WTC11 (cell line): ENCODE measurements at regions not wholly inside any gene's neighbourhood (a gene's known extent, or its start where the extent isn't known, plus 50 kb on each side); places are given as distances from the start of the nearest gene placed in this dataset.

Source experiments
- ATAC-seq: fragments of 200-7000 bp; cut with Tn5 transposase; 2 replicates; pipeline ENCODE4 v1.10.0; 2021; ENCODE audit warnings: mild to moderate bottlenecking, moderate library complexity
- CTCF ChIA-PET: fragments of 300-600 bp; sonication (Branson Sonifier 250); formaldehyde crosslinking; loops from one replicate; lab custom pipeline; 2021; ENCODE audit warnings: antibody characterized with exemption; lab: Charles Lee
- POLR2A ChIA-PET: fragments of 350-600 bp; sonication (Branson Sonifier 250); formaldehyde crosslinking; loops from one replicate; lab custom pipeline; 2021; ENCODE audit warnings: antibody characterized with exemption; lab: Charles Lee
- DNase-seq: peaks from one replicate; pipeline ENCODE4 v3.0.0; 2021; ENCODE audit warnings: low spot score
- H3K27ac Mint-ChIP-seq: 2 replicates; pipeline ENCODE4 v1.8.0; 2021; ENCODE audit warnings: mixed read lengths
- H3K27me3 Mint-ChIP-seq: 2 replicates; pipeline ENCODE4 v1.8.0; 2021; ENCODE audit warnings: low read depth, mild to moderate bottlenecking, moderate library complexity, mixed read lengths
- H3K36me3 Mint-ChIP-seq: 2 replicates; pipeline ENCODE4 v1.8.0; 2021; ENCODE audit warnings: mixed read lengths
- H3K4me1 Mint-ChIP-seq: 2 replicates; pipeline ENCODE4 v1.8.0; 2022; ENCODE audit warnings: mixed read lengths
- H3K4me3 Mint-ChIP-seq: 2 replicates; pipeline ENCODE4 v1.8.0; 2021; ENCODE audit warnings: mild to moderate bottlenecking, moderate library complexity, mixed read lengths
- H3K9me3 Mint-ChIP-seq: 2 replicates; pipeline ENCODE4 v1.8.0; 2021; ENCODE audit warnings: mixed read lengths
- CDX4 ChIP-seq: fragments of 250-450 bp; sonication (Bioruptor Pico); IDR thresholded peaks from 2 replicates; pipeline ENCODE4 v1.9.0; 2021; ENCODE audit warnings: moderate library complexity, mild to moderate bottlenecking, inconsistent platforms, borderline replicate concordance
- ELF4 ChIP-seq: sonication (generic); formaldehyde crosslinking; IDR thresholded peaks from 2 replicates; pipeline ENCODE4 v1.8.1; 2022; ENCODE audit warnings: low read depth, mild to moderate bottlenecking, moderate library complexity, missing genetic modification reagents
- HMGA2 ChIP-seq: fragments of 250-450 bp; sonication (Bioruptor Pico); IDR thresholded peaks from 2 replicates; pipeline ENCODE4 v1.4.0; 2021; ENCODE audit warnings: mild to moderate bottlenecking, moderate library complexity
- MLX ChIP-seq: sonication (generic); formaldehyde crosslinking; IDR thresholded peaks from 2 replicates; pipeline ENCODE4 v1.8.1; 2023; ENCODE audit warnings: mild to moderate bottlenecking, missing genetic modification reagents, moderate library complexity
- NFE2L1 ChIP-seq: sonication (generic); formaldehyde crosslinking; IDR thresholded peaks from 2 replicates; pipeline ENCODE4 v1.8.1; 2023; ENCODE audit warnings: missing genetic modification reagents
- NFYB ChIP-seq: sonication (generic); formaldehyde crosslinking; conservative IDR thresholded peaks from 2 replicates; pipeline ENCODE4 v1.8.0; 2022; ENCODE audit warnings: low read depth, missing genetic modification reagents
- NR1H2 ChIP-seq: sonication (generic); formaldehyde crosslinking; IDR thresholded peaks from 2 replicates; pipeline ENCODE4 v1.9.0; 2021; ENCODE audit warnings: mild to moderate bottlenecking, moderate library complexity, missing genetic modification reagents
- SMAD4 ChIP-seq: sonication (generic); formaldehyde crosslinking; IDR thresholded peaks from 2 replicates; pipeline ENCODE4 v1.8.0; 2022; ENCODE audit warnings: mild to moderate bottlenecking, missing genetic modification reagents
- SOX15 ChIP-seq: fragments of 250-450 bp; sonication (Bioruptor Pico); IDR thresholded peaks from 2 replicates; pipeline ENCODE4 v1.9.0; 2021; ENCODE audit warnings: mild to moderate bottlenecking
- ZNF317 ChIP-seq: sonication (generic); formaldehyde crosslinking; IDR thresholded peaks from 2 replicates; pipeline ENCODE4 v1.8.1; 2023; ENCODE audit warnings: low read depth, mild to moderate bottlenecking, moderate library complexity, missing genetic modification reagents, borderline replicate concordance
- ZNF416 ChIP-seq: fragments of 250-450 bp; sonication (Bioruptor Pico); IDR thresholded peaks from 2 replicates; pipeline ENCODE4 v1.9.0; 2021; ENCODE audit warnings: mild to moderate bottlenecking, inconsistent platforms
- ZNF425 ChIP-seq: fragments of 250-450 bp; sonication (Bioruptor Pico); conservative IDR thresholded peaks from 2 replicates; pipeline ENCODE4 v1.9.0; 2021; ENCODE audit warnings: mild to moderate bottlenecking
- ZNF671 ChIP-seq: fragments of 250-450 bp; sonication (Bioruptor Pico); IDR thresholded peaks from 2 replicates; pipeline ENCODE4 v1.8.0; 2021; ENCODE audit warnings: mild to moderate bottlenecking
- TF ChIP-seq, protein P1 (sequence below): sonication (generic); formaldehyde crosslinking; IDR thresholded peaks from 2 replicates; pipeline ENCODE4 v1.8.0; 2022; ENCODE audit warnings: mild to moderate bottlenecking, missing genetic modification reagents
- TF ChIP-seq, protein P2 (sequence below): sonication (generic); formaldehyde crosslinking; IDR thresholded peaks from 2 replicates; pipeline ENCODE4 v1.8.0; 2023; ENCODE audit warnings: mild to moderate bottlenecking, missing genetic modification reagents
- TF ChIP-seq, protein P3 (sequence below): sonication (generic); formaldehyde crosslinking; IDR thresholded peaks from 2 replicates; pipeline ENCODE4 v1.8.1; 2022; ENCODE audit warnings: low read depth, mild to moderate bottlenecking, moderate library complexity, missing genetic modification reagents, borderline replicate concordance
- TF ChIP-seq, protein P4 (sequence below): fragments of 250-450 bp; sonication (Bioruptor Pico); IDR thresholded peaks from 2 replicates; pipeline ENCODE4 v1.8.0; 2021; ENCODE audit warnings: mild to moderate bottlenecking
- TF ChIP-seq, protein P5 (sequence below): fragments of 250-450 bp; sonication (Bioruptor Pico); IDR thresholded peaks from 2 replicates; pipeline ENCODE4 v2.1.2; 2022; ENCODE audit warnings: mild to moderate bottlenecking, moderate library complexity
- TF ChIP-seq, protein P6 (sequence below): sonication (generic); formaldehyde crosslinking; conservative IDR thresholded peaks from 2 replicates; pipeline ENCODE4 v1.8.1; 2023; ENCODE audit warnings: mild to moderate bottlenecking, low read depth, missing genetic modification reagents, moderate library complexity

DNA sequence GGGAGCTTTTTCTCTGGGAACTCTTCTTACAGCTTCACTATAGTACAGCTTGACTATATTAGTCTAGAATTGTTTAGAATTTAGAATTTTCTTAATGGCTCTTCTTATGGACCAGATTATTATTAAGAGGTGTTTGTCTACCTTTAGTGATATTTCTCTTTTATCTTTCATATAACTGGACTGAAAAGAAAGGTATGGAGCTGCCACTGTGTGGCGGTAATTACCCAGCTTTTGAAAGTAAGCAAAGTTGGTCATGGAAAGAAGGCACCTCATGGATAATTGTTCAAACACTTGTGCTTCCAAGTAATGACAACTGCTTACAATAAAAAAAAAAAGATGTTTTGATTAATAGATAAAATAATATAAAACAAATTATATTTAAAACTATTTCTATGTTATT is 1112.5 kb downstream of the TECRL start:
- ATAC-seq (no peak), DNase-seq (peak; percentile 24)
- Mint-ChIP-seq H3K27me3 (no peaks in the 10 kb centered on the region), H3K27ac (no peak overlapping the region), H3K9me3 (no peaks in the 10 kb centered on the region), H3K4me1 (no peaks in the 10 kb centered on the region), H3K4me3 (no peak overlapping the region), H3K36me3 (no peaks in the 10 kb centered on the region)
- CTCF ChIA-PET, result interaction anchor here (0.6 to 3.0 kb wide), 5 partner anchors 9 to 1326 kb away, joined by 3 to 27 read pairs (median 3); no protein-coding TSS in a partner anchor
- TF ChIP-seq HMGA2 (CRISPR knock-in tag) (no peak), NFE2L1 (CRISPR knock-in tag) (no peak), SMAD4 (CRISPR knock-in tag) (no peak), ZNF416 (CRISPR knock-in tag) (no peak), SOX15 (CRISPR knock-in tag) (no peak), ZNF671 (CRISPR knock-in tag) (no peak), CDX4 (CRISPR knock-in tag) (no peak)
- TF ChIP-seq, protein P1, sequence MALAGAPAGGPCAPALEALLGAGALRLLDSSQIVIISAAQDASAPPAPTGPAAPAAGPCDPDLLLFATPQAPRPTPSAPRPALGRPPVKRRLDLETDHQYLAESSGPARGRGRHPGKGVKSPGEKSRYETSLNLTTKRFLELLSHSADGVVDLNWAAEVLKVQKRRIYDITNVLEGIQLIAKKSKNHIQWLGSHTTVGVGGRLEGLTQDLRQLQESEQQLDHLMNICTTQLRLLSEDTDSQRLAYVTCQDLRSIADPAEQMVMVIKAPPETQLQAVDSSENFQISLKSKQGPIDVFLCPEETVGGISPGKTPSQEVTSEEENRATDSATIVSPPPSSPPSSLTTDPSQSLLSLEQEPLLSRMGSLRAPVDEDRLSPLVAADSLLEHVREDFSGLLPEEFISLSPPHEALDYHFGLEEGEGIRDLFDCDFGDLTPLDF (CRISPR knock-in tag), result no peak
- TF ChIP-seq, protein P2, sequence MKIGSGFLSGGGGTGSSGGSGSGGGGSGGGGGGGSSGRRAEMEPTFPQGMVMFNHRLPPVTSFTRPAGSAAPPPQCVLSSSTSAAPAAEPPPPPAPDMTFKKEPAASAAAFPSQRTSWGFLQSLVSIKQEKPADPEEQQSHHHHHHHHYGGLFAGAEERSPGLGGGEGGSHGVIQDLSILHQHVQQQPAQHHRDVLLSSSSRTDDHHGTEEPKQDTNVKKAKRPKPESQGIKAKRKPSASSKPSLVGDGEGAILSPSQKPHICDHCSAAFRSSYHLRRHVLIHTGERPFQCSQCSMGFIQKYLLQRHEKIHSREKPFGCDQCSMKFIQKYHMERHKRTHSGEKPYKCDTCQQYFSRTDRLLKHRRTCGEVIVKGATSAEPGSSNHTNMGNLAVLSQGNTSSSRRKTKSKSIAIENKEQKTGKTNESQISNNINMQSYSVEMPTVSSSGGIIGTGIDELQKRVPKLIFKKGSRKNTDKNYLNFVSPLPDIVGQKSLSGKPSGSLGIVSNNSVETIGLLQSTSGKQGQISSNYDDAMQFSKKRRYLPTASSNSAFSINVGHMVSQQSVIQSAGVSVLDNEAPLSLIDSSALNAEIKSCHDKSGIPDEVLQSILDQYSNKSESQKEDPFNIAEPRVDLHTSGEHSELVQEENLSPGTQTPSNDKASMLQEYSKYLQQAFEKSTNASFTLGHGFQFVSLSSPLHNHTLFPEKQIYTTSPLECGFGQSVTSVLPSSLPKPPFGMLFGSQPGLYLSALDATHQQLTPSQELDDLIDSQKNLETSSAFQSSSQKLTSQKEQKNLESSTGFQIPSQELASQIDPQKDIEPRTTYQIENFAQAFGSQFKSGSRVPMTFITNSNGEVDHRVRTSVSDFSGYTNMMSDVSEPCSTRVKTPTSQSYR (CRISPR knock-in tag), result no peak
- TF ChIP-seq, protein P3, sequence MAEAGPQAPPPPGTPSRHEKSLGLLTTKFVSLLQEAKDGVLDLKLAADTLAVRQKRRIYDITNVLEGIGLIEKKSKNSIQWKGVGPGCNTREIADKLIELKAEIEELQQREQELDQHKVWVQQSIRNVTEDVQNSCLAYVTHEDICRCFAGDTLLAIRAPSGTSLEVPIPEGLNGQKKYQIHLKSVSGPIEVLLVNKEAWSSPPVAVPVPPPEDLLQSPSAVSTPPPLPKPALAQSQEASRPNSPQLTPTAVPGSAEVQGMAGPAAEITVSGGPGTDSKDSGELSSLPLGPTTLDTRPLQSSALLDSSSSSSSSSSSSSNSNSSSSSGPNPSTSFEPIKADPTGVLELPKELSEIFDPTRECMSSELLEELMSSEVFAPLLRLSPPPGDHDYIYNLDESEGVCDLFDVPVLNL (CRISPR knock-in tag), result no peak
- POLR2A ChIA-PET, result no interaction called here

- POLR2A ChIA-PET, result no interaction called here
Observed at GRCh38 chr4:63275491-63275890, 1133.8 kb downstream of the TECRL start.

More at GRCh38 chr4:63275491-63275890, 1133.8 kb downstream of the TECRL start:
- DNase-seq (peak; percentile 16), ATAC-seq (peak; percentile 67)
- CTCF ChIA-PET, result no interaction called here
- H3K27me3 Mint-ChIP-seq, result no peaks in the 10 kb centered on the region
- TF ChIP-seq ELF4 (CRISPR knock-in tag) (no peak), NR1H2 (no peak), MLX (CRISPR knock-in tag) (no peak), ZNF317 (no peak), ZNF425 (CRISPR knock-in tag) (no peak), NFE2L1 (CRISPR knock-in tag) (no peak), NFYB (CRISPR knock-in tag) (no peak)
- TF ChIP-seq, protein P4, sequence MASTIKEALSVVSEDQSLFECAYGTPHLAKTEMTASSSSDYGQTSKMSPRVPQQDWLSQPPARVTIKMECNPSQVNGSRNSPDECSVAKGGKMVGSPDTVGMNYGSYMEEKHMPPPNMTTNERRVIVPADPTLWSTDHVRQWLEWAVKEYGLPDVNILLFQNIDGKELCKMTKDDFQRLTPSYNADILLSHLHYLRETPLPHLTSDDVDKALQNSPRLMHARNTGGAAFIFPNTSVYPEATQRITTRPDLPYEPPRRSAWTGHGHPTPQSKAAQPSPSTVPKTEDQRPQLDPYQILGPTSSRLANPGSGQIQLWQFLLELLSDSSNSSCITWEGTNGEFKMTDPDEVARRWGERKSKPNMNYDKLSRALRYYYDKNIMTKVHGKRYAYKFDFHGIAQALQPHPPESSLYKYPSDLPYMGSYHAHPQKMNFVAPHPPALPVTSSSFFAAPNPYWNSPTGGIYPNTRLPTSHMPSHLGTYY (CRISPR knock-in tag), result no peak
- TF ChIP-seq, protein P5, sequence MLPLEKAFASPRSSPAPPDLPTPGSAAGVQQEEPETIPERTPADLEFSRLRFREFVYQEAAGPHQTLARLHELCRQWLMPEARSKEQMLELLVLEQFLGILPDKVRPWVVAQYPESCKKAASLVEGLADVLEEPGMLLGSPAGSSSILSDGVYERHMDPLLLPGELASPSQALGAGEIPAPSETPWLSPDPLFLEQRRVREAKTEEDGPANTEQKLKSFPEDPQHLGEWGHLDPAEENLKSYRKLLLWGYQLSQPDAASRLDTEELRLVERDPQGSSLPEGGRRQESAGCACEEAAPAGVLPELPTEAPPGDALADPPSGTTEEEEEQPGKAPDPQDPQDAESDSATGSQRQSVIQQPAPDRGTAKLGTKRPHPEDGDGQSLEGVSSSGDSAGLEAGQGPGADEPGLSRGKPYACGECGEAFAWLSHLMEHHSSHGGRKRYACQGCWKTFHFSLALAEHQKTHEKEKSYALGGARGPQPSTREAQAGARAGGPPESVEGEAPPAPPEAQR (CRISPR knock-in tag), result no peak
- TF ChIP-seq, protein P6, sequence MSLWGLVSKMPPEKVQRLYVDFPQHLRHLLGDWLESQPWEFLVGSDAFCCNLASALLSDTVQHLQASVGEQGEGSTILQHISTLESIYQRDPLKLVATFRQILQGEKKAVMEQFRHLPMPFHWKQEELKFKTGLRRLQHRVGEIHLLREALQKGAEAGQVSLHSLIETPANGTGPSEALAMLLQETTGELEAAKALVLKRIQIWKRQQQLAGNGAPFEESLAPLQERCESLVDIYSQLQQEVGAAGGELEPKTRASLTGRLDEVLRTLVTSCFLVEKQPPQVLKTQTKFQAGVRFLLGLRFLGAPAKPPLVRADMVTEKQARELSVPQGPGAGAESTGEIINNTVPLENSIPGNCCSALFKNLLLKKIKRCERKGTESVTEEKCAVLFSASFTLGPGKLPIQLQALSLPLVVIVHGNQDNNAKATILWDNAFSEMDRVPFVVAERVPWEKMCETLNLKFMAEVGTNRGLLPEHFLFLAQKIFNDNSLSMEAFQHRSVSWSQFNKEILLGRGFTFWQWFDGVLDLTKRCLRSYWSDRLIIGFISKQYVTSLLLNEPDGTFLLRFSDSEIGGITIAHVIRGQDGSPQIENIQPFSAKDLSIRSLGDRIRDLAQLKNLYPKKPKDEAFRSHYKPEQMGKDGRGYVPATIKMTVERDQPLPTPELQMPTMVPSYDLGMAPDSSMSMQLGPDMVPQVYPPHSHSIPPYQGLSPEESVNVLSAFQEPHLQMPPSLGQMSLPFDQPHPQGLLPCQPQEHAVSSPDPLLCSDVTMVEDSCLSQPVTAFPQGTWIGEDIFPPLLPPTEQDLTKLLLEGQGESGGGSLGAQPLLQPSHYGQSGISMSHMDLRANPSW (CRISPR knock-in tag), result no peak
- no peaks in the 10 kb centered on the region for H3K36me3 Mint-ChIP-seq
- peaks cover 4% of the 10 kb centered on the region; the same call in 1 of the 2 replicates for H3K9me3 Mint-ChIP-seq
- H3K27ac Mint-ChIP-seq, result no peak overlapping the region
- H3K4me1 Mint-ChIP-seq, result no peaks in the 10 kb centered on the region
- no peak overlapping the region for H3K4me3 Mint-ChIP-seq
